Uterus (tissue), 2 donors: ENCODE measurements at regions not wholly inside any gene's neighbourhood (a gene's known extent, or its start where the extent isn't known, plus 50 kb on each side); places are given as distances from the start of the nearest gene placed in this dataset.
"Not testable (repeated sequence)": the region's sequence is repeated elsewhere in the genome, so short reads cannot be mapped to it uniquely, and the experiment has no call there.

Source experiments
- CTCF ChIP-seq, 4 experiments: fragments of 200-600 bp in 2 of 4; fragments of 450-650 bp in 2 of 4; sonication (generic) in 2 of 4; IDR thresholded peaks; one replicate each; pipeline ENCODE4 v1.5.1; 2016 to 2019; ENCODE audit warnings: antibody characterized with exemption in 4 of 4, mild to moderate bottlenecking in 2 of 4, moderate library complexity in 1 of 4
- POLR2A ChIP-seq, 2 donors: fragments of 450-650 bp; IDR thresholded peaks; one replicate each; pipeline ENCODE4 v1.6.1; 2016; ENCODE audit warnings: antibody characterized with exemption in 2 of 2, mild to moderate bottlenecking in 1 of 2, moderate library complexity in 1 of 2

DNA sequence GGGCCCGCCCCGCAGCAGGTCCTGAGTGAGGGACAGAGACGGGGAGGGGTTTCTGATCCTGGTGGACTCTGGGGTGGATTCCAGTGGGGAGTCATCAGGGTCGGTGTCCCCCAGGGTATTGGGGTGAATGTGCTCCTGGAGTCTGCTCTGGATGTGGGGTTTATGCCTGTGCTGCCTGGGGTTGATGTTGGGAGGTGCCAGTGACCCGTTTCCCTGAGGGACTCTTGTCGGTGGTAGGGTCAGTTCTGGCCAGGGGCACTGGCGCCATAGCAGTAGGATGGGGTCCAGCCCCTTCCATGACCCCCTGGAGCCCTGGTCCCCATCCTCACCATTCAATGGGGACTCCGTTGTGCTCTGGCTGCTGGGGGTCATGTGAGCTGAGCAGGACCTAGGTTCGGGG lies 151.2 kb upstream of the POTEB2 start:
- TF ChIP-seq CTCF, POLR2A (IDR thresholded peaks at IDR 0.05): not testable (repeated sequence)
